ENCODE measurements at regions not wholly inside any gene's neighbourhood (a gene's known extent, or its start where the extent isn't known, plus 50 kb on each side); places are given as distances from the start of the nearest gene placed in this dataset.

DNA sequence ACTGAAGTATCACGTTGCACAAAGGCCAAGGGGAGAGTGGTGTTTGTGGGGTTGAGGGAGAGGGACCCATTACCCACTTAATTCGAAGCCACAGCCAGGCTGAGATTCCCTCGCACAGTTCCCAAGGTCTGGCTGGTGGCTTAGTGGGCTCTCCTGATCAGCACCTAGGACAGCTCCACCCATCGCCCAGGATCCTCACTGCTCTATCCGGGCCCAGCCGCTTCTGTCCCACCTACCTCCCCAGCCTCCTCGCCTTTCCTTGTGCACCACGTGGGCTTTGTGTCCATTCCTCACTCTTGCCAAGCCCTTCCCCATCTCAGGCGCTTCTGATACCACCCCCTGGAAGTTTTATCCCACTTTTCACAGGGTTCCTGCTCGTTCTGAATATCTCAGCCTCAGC is 163.5 kb downstream of the CCT6B start (continued):
- TF ChIP-seq, protein P1, sequence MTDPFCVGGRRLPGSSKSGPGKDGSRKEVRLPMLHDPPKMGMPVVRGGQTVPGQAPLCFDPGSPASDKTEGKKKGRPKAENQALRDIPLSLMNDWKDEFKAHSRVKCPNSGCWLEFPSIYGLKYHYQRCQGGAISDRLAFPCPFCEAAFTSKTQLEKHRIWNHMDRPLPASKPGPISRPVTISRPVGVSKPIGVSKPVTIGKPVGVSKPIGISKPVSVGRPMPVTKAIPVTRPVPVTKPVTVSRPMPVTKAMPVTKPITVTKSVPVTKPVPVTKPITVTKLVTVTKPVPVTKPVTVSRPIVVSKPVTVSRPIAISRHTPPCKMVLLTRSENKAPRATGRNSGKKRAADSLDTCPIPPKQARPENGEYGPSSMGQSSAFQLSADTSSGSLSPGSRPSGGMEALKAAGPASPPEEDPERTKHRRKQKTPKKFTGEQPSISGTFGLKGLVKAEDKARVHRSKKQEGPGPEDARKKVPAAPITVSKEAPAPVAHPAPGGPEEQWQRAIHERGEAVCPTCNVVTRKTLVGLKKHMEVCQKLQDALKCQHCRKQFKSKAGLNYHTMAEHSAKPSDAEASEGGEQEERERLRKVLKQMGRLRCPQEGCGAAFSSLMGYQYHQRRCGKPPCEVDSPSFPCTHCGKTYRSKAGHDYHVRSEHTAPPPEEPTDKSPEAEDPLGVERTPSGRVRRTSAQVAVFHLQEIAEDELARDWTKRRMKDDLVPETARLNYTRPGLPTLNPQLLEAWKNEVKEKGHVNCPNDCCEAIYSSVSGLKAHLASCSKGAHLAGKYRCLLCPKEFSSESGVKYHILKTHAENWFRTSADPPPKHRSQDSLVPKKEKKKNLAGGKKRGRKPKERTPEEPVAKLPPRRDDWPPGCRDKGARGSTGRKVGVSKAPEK (CRISPR knock-in tag; IDR thresholded peaks at IDR 0.05; ENCODE audit: borderline replicate concordance): no peak
- TF ChIP-seq, protein P2, sequence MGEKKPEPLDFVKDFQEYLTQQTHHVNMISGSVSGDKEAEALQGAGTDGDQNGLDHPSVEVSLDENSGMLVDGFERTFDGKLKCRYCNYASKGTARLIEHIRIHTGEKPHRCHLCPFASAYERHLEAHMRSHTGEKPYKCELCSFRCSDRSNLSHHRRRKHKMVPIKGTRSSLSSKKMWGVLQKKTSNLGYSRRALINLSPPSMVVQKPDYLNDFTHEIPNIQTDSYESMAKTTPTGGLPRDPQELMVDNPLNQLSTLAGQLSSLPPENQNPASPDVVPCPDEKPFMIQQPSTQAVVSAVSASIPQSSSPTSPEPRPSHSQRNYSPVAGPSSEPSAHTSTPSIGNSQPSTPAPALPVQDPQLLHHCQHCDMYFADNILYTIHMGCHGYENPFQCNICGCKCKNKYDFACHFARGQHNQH (CRISPR knock-in tag; IDR thresholded peaks at IDR 0.05): no peak
- TF ChIP-seq, protein P3, sequence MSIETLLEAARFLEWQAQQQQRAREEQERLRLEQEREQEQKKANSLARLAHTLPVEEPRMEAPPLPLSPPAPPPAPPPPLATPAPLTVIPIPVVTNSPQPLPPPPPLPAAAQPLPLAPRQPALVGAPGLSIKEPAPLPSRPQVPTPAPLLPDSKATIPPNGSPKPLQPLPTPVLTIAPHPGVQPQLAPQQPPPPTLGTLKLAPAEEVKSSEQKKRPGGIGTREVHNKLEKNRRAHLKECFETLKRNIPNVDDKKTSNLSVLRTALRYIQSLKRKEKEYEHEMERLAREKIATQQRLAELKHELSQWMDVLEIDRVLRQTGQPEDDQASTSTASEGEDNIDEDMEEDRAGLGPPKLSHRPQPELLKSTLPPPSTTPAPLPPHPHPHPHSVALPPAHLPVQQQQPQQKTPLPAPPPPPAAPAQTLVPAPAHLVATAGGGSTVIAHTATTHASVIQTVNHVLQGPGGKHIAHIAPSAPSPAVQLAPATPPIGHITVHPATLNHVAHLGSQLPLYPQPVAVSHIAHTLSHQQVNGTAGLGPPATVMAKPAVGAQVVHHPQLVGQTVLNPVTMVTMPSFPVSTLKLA (IDR thresholded peaks at IDR 0.05): no peak
- TF ChIP-seq, protein P4, sequence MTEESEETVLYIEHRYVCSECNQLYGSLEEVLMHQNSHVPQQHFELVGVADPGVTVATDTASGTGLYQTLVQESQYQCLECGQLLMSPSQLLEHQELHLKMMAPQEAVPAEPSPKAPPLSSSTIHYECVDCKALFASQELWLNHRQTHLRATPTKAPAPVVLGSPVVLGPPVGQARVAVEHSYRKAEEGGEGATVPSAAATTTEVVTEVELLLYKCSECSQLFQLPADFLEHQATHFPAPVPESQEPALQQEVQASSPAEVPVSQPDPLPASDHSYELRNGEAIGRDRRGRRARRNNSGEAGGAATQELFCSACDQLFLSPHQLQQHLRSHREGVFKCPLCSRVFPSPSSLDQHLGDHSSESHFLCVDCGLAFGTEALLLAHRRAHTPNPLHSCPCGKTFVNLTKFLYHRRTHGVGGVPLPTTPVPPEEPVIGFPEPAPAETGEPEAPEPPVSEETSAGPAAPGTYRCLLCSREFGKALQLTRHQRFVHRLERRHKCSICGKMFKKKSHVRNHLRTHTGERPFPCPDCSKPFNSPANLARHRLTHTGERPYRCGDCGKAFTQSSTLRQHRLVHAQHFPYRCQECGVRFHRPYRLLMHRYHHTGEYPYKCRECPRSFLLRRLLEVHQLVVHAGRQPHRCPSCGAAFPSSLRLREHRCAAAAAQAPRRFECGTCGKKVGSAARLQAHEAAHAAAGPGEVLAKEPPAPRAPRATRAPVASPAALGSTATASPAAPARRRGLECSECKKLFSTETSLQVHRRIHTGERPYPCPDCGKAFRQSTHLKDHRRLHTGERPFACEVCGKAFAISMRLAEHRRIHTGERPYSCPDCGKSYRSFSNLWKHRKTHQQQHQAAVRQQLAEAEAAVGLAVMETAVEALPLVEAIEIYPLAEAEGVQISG (CRISPR knock-in tag; IDR thresholded peaks at IDR 0.05): peak; percentile 42; the same call in 1 of the 2 replicates
- TF ChIP-seq, protein P5, sequence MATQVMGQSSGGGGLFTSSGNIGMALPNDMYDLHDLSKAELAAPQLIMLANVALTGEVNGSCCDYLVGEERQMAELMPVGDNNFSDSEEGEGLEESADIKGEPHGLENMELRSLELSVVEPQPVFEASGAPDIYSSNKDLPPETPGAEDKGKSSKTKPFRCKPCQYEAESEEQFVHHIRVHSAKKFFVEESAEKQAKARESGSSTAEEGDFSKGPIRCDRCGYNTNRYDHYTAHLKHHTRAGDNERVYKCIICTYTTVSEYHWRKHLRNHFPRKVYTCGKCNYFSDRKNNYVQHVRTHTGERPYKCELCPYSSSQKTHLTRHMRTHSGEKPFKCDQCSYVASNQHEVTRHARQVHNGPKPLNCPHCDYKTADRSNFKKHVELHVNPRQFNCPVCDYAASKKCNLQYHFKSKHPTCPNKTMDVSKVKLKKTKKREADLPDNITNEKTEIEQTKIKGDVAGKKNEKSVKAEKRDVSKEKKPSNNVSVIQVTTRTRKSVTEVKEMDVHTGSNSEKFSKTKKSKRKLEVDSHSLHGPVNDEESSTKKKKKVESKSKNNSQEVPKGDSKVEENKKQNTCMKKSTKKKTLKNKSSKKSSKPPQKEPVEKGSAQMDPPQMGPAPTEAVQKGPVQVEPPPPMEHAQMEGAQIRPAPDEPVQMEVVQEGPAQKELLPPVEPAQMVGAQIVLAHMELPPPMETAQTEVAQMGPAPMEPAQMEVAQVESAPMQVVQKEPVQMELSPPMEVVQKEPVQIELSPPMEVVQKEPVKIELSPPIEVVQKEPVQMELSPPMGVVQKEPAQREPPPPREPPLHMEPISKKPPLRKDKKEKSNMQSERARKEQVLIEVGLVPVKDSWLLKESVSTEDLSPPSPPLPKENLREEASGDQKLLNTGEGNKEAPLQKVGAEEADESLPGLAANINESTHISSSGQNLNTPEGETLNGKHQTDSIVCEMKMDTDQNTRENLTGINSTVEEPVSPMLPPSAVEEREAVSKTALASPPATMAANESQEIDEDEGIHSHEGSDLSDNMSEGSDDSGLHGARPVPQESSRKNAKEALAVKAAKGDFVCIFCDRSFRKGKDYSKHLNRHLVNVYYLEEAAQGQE (IDR thresholded peaks at IDR 0.05; ENCODE audit: borderline replicate concordance in 1 of 2, low read depth in 1 of 2, low read length in 2 of 2): peak in 1 of 2 experiments; percentile 96
- peak; percentile 48 for TF ChIP-seq SALL1 (CRISPR knock-in tag; IDR thresholded peaks at IDR 0.05)
- TF ChIP-seq CCAR2 (optimal IDR thresholded peaks at IDR 0.05; ENCODE audit: low read depth, low read length): no peak
- TF ChIP-seq GATAD1 (CRISPR knock-in tag; IDR thresholded peaks at IDR 0.05): no peak
- 0 out of 2 replicates have a peak, but pooled peaks have one; percentile 33 for TF ChIP-seq HOXA5 (CRISPR knock-in tag; IDR thresholded peaks at IDR 0.05)
- TF ChIP-seq ZNF644 (CRISPR knock-in tag; IDR thresholded peaks at IDR 0.05; ENCODE audit: low read depth): no peak
- no peak for TF ChIP-seq ZNF619 (CRISPR knock-in tag; IDR thresholded peaks at IDR 0.05)
- TF ChIP-seq SP4 (CRISPR knock-in tag; IDR thresholded peaks at IDR 0.05): no peak
- no peak for TF ChIP-seq DR1 (CRISPR knock-in tag; IDR thresholded peaks at IDR 0.05)
- TF ChIP-seq FOXA3 (CRISPR knock-in tag; IDR thresholded peaks at IDR 0.05): no peak
- TF ChIP-seq SETDB1 (CRISPR knock-in tag; IDR thresholded peaks at IDR 0.05; ENCODE audit: borderline replicate concordance): no peak
- 0 out of 2 replicates have a peak, but pooled peaks have one; percentile 37 for TF ChIP-seq REL (CRISPR knock-in tag; conservative IDR thresholded peaks at IDR 0.05)
- TF ChIP-seq, protein P6, sequence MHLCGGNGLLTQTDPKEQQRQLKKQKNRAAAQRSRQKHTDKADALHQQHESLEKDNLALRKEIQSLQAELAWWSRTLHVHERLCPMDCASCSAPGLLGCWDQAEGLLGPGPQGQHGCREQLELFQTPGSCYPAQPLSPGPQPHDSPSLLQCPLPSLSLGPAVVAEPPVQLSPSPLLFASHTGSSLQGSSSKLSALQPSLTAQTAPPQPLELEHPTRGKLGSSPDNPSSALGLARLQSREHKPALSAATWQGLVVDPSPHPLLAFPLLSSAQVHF (CRISPR knock-in tag; IDR thresholded peaks at IDR 0.05): no peak
- no peak for TF ChIP-seq BRD4 (CRISPR knock-in tag; IDR thresholded peaks at IDR 0.05)
